Esophagus squamous epithelium (tissue), 4 donors: ENCODE measurements at regions not wholly inside any gene's neighbourhood (a gene's known extent, or its start where the extent isn't known, plus 50 kb on each side); places are given as distances from the start of the nearest gene placed in this dataset.

Experiments used
- POLR2A ChIP-seq, 4 donors: fragments of 450-650 bp; IDR thresholded peaks; one replicate each; pipeline ENCODE4 v1.6.1; 2017; ENCODE audit warnings: antibody characterized with exemption in 4 of 4, mild to moderate bottlenecking in 4 of 4, moderate library complexity in 3 of 4
- TF ChIP-seq, protein P1 (sequence below), 6 experiments: fragments of 450-650 bp in 4 of 6; fragments of 200-600 bp in 2 of 6; sonication (generic) in 2 of 6; IDR thresholded peaks; one replicate each; pipeline ENCODE4 v1.5.1; 2016 to 2019; ENCODE audit warnings: antibody characterized with exemption in 6 of 6, mild to moderate bottlenecking in 4 of 6, moderate library complexity in 4 of 6

DNA sequence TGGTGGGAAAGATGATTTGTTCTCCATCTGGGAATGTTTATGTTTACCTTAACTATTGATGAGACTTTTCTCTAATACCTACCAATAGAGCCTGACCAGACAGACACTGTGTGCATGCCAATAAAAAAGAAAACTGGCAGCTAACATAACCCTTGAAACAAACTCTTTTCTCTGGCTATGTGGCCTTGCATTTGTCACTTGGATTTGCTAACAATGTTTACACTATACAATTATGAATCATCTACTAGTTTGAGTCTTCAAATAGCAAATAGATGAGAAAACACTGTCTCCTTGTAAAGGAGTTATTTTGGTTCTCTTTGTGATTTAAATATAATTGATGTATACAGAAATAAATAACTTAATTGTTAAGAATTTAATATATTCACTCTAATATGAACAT, 273.1 kb downstream of the SEMA3D start:
- no peak for TF ChIP-seq POLR2A (IDR thresholded peaks at IDR 0.05)
- TF ChIP-seq, protein P1, sequence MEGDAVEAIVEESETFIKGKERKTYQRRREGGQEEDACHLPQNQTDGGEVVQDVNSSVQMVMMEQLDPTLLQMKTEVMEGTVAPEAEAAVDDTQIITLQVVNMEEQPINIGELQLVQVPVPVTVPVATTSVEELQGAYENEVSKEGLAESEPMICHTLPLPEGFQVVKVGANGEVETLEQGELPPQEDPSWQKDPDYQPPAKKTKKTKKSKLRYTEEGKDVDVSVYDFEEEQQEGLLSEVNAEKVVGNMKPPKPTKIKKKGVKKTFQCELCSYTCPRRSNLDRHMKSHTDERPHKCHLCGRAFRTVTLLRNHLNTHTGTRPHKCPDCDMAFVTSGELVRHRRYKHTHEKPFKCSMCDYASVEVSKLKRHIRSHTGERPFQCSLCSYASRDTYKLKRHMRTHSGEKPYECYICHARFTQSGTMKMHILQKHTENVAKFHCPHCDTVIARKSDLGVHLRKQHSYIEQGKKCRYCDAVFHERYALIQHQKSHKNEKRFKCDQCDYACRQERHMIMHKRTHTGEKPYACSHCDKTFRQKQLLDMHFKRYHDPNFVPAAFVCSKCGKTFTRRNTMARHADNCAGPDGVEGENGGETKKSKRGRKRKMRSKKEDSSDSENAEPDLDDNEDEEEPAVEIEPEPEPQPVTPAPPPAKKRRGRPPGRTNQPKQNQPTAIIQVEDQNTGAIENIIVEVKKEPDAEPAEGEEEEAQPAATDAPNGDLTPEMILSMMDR (IDR thresholded peaks at IDR 0.05) = no peak
